Trophoblast cell (in vitro differentiated cells and primary cell): ENCODE measurements at regions not wholly inside any gene's neighbourhood (a gene's known extent, or its start where the extent isn't known, plus 50 kb on each side); places are given as distances from the start of the nearest gene placed in this dataset.

Experiments used
- DNase-seq, 2 donors: peaks; one replicate each; pipeline ENCODE4 v3.0.0-alpha.2; 2016
- H2AFZ ChIP-seq: 2 replicates; pipeline ENCODE4 v1.6.1; 2013; ENCODE audit warnings: low read length, moderate library complexity, mild to moderate bottlenecking; ENCODE audit not compliant: insufficient read depth, poor library complexity
- H2AK5ac ChIP-seq: 2 replicates; pipeline ENCODE4 v1.6.1; 2013; ENCODE audit warnings: mild to moderate bottlenecking, low read length
- H2BK120ac ChIP-seq: 2 replicates; pipeline ENCODE4 v1.6.1; 2013; ENCODE audit warnings: low read length, mild to moderate bottlenecking, moderate library complexity; ENCODE audit not compliant: insufficient read depth, poor library complexity
- H2BK12ac ChIP-seq: 2 replicates; pipeline ENCODE4 v1.6.1; 2013; ENCODE audit warnings: mild to moderate bottlenecking, low read length, moderate library complexity
- H2BK5ac ChIP-seq: 2 replicates; pipeline ENCODE4 v1.6.1; 2013; ENCODE audit warnings: low read length, low read depth, moderate library complexity, mild to moderate bottlenecking; ENCODE audit not compliant: poor library complexity
- H3K14ac ChIP-seq: 2 replicates; pipeline ENCODE4 v1.6.1; 2013; ENCODE audit warnings: mild to moderate bottlenecking, low read length
- H3K18ac ChIP-seq: 2 replicates; pipeline ENCODE4 v1.6.1; 2013; ENCODE audit warnings: mild to moderate bottlenecking, low read length
- H3K23ac ChIP-seq: 2 replicates; pipeline ENCODE4 v1.6.1; 2013; ENCODE audit warnings: low read length
- H3K27ac ChIP-seq: 2 replicates; pipeline ENCODE4 v1.5.1; 2013; ENCODE audit warnings: low read depth, mild to moderate bottlenecking, inconsistent platforms, low read length, moderate library complexity
- H3K27me3 ChIP-seq: 2 replicates; pipeline ENCODE4 v1.6.1; 2013; ENCODE audit warnings: inconsistent platforms, mild to moderate bottlenecking, low read length, moderate library complexity; ENCODE audit not compliant: insufficient read depth
- H3K36me3 ChIP-seq, 2 experiments: 1 replicate in 1 of 2; 2 replicates in 1 of 2; pipeline ENCODE4 v1.6.1; 2013; ENCODE audit warnings: low read length in 2 of 2, mild to moderate bottlenecking in 2 of 2, moderate library complexity in 1 of 2; ENCODE audit not compliant: insufficient read depth in 2 of 2, control insufficient read depth in 1 of 2
- H3K4ac ChIP-seq: 2 replicates; pipeline ENCODE4 v1.6.1; 2013; ENCODE audit warnings: low read depth, mild to moderate bottlenecking, low read length, moderate library complexity
- H3K4me1 ChIP-seq, 2 experiments: 1 replicate in 1 of 2; 2 replicates in 1 of 2; pipeline ENCODE4 v1.6.1; 2013; ENCODE audit warnings: low read length in 2 of 2, mild to moderate bottlenecking in 2 of 2, moderate library complexity in 1 of 2; ENCODE audit not compliant: insufficient read depth in 2 of 2, control insufficient read depth in 1 of 2
- H3K4me2 ChIP-seq: 2 replicates; pipeline ENCODE4 v1.6.1; 2013; ENCODE audit warnings: inconsistent platforms, mild to moderate bottlenecking, low read length, moderate library complexity
- H3K4me3 ChIP-seq: 2 replicates; pipeline ENCODE4 v1.5.1; 2013; ENCODE audit warnings: mild to moderate bottlenecking, low read depth, low read length, inconsistent platforms
- H3K79me1 ChIP-seq: one replicate; pipeline ENCODE4 v1.6.1; 2013; ENCODE audit warnings: low read length
- H3K79me2 ChIP-seq: 2 replicates; pipeline ENCODE4 v1.6.1; 2013; ENCODE audit warnings: low read length, mild to moderate bottlenecking; ENCODE audit not compliant: control insufficient read depth, insufficient read depth, poor library complexity
- H3K9ac ChIP-seq: 2 replicates; pipeline ENCODE4 v1.6.1; 2013; ENCODE audit warnings: mild to moderate bottlenecking, low read length
- H3K9me3 ChIP-seq: 2 replicates; pipeline ENCODE4 v1.6.1; 2013; ENCODE audit warnings: low read depth, mild to moderate bottlenecking, control low read depth, inconsistent platforms, low read length; ENCODE audit not compliant: insufficient read depth
- H4K12ac ChIP-seq: 2 replicates; pipeline ENCODE4 v1.6.1; 2013; ENCODE audit warnings: low read depth, mild to moderate bottlenecking, low read length, moderate library complexity
- H4K8ac ChIP-seq: 2 replicates; pipeline ENCODE4 v1.6.1; 2013; ENCODE audit warnings: low read depth, mild to moderate bottlenecking, low read length, moderate library complexity
- H4K91ac ChIP-seq: one replicate; pipeline ENCODE4 v1.6.1; 2013; ENCODE audit warnings: low read depth, mild to moderate bottlenecking, low read length, moderate library complexity
- WGBS: extraction: QIAGEN DNeasy Blood & Tissue Kit; methylation state at CpG from one replicate; pipeline ENCODE4 v1.1.7; 2013; ENCODE audit warnings: missing lambda C conversion rate; ENCODE audit not compliant: insufficient read length, insufficient coverage; ENCODE audit errors: extremely low coverage; 5-methylcytosine and 5-hydroxymethylcytosine counted together

GRCh38 chr7:109029866-109030265 is 460.2 kb downstream of the DNAJB9 start:
- Histone ChIP-seq H3K79me2 (no peaks in the 10 kb centered on the region), H4K91ac (no peak overlapping the region), H4K12ac (no peak overlapping the region), H3K4ac (no peak overlapping the region), H4K8ac (no peak overlapping the region), H3K9me3 (no peaks in the 10 kb centered on the region), H3K79me1 (no peaks in the 10 kb centered on the region), H3K4me1 (no peaks in the 10 kb centered on the region), H2BK120ac (no peak overlapping the region), H3K4me3 (no peak overlapping the region), H2AFZ (no peak overlapping the region), H3K4me2 (no peak overlapping the region), H3K14ac (no peak overlapping the region), H3K23ac (no peak overlapping the region), H3K27ac (no peak overlapping the region), H2AK5ac (no peak overlapping the region), H3K27me3 (no peaks in the 10 kb centered on the region), H3K18ac (no peak overlapping the region), H2BK12ac (no peak overlapping the region), H3K9ac (no peak overlapping the region), H2BK5ac (no peak overlapping the region), H3K36me3 (no peaks in the 10 kb centered on the region)
- no peak for DNase-seq
- no CpG with 5 or more reads among the region's 3 CpGs for WGBS

DNA sequence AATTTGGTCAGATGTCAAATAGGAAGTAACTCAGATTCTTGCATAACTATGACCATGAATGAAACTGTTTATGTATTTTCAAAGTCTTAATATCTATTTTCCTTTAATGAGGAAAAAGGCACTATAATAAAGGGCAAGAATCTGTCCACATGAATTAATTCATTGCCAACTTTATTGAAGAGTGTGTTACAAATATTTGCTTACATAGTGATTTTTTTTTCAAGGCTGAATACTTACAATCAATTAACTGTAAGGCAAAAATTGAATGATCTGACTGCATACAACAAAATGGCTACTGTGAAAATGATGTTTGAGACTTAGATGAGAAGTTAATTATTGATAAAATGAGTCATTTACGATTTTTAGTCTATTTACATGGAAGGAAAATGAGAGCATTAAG is 475.0 kb downstream of the DNAJB9 start:
- H2AK5ac ChIP-seq: no peak overlapping the region
- H2BK12ac ChIP-seq: no peak overlapping the region
- H3K79me2 ChIP-seq: no peaks in the 10 kb centered on the region
- no CpG with 5 or more reads among the region's 1 CpG for WGBS
- no peak overlapping the region for H4K8ac ChIP-seq
- H3K18ac ChIP-seq: no peak overlapping the region
- DNase-seq: no peak
- H4K91ac ChIP-seq: no peak overlapping the region
- H3K14ac ChIP-seq: no peak overlapping the region
- no peaks in the 10 kb centered on the region for H3K4me1 ChIP-seq
- no peak overlapping the region for H2AFZ ChIP-seq
- H3K9me3 ChIP-seq: no peaks in the 10 kb centered on the region
- no peak overlapping the region for H3K4me2 ChIP-seq
- no peak overlapping the region for H2BK5ac ChIP-seq
- H3K23ac ChIP-seq: no peak overlapping the region
- H3K36me3 ChIP-seq: no peaks in the 10 kb centered on the region
- no peak overlapping the region for H3K4me3 ChIP-seq
- no peak overlapping the region for H3K9ac ChIP-seq
- no peaks in the 10 kb centered on the region for H3K79me1 ChIP-seq
- H3K27me3 ChIP-seq: no peaks in the 10 kb centered on the region
- H3K27ac ChIP-seq: no peak overlapping the region
- no peak overlapping the region for H3K4ac ChIP-seq
- no peak overlapping the region for H4K12ac ChIP-seq
- H2BK120ac ChIP-seq: no peak overlapping the region

GRCh38 chr7:109049366-109049765 is 479.7 kb downstream of the DNAJB9 start:
- Histone ChIP-seq H3K4me1 (no peaks in the 10 kb centered on the region), H3K27ac (no peak overlapping the region), H3K4me2 (no peak overlapping the region), H3K4me3 (no peak overlapping the region), H3K27me3 (no peaks in the 10 kb centered on the region), H2BK12ac (no peak overlapping the region), H3K4ac (no peak overlapping the region), H2AFZ (no peak overlapping the region), H2BK120ac (no peak overlapping the region), H3K23ac (no peak overlapping the region), H2AK5ac (no peak overlapping the region), H3K79me1 (no peaks in the 10 kb centered on the region), H4K8ac (no peak overlapping the region), H3K14ac (no peak overlapping the region), H3K79me2 (no peaks in the 10 kb centered on the region), H4K91ac (no peak overlapping the region), H4K12ac (no peak overlapping the region), H3K9me3 (no peaks in the 10 kb centered on the region), H3K9ac (no peak overlapping the region), H3K18ac (no peak overlapping the region), H2BK5ac (no peak overlapping the region), H3K36me3 (no peaks in the 10 kb centered on the region)
- no CpG with 5 or more reads among the region's 2 CpGs for WGBS
- no peak for DNase-seq

- H3K27me3 ChIP-seq: no peaks in the 10 kb centered on the region
- no peak overlapping the region for H2BK5ac ChIP-seq
- no peak overlapping the region for H3K14ac ChIP-seq
- H2AK5ac ChIP-seq: no peak overlapping the region
- H2BK12ac ChIP-seq: no peak overlapping the region
- no peaks in the 10 kb centered on the region for H3K79me2 ChIP-seq
- WGBS: no CpG with 5 or more reads among the region's 1 CpG
- no peaks in the 10 kb centered on the region for H3K79me1 ChIP-seq
- H2AFZ ChIP-seq: no peak overlapping the region
- no peak overlapping the region for H4K91ac ChIP-seq
- H3K27ac ChIP-seq: no peak overlapping the region
- H3K4me1 ChIP-seq: no peaks in the 10 kb centered on the region
- H3K9ac ChIP-seq: no peak overlapping the region
- no peaks in the 10 kb centered on the region for H3K36me3 ChIP-seq
- H3K23ac ChIP-seq: no peak overlapping the region
- H3K18ac ChIP-seq: no peak overlapping the region
- no peak overlapping the region for H4K8ac ChIP-seq
- H3K4ac ChIP-seq: no peak overlapping the region
- H3K4me3 ChIP-seq: no peak overlapping the region
- no peak overlapping the region for H2BK120ac ChIP-seq
- H3K4me2 ChIP-seq: no peak overlapping the region
- no peaks in the 10 kb centered on the region for H3K9me3 ChIP-seq
- no peak overlapping the region for H4K12ac ChIP-seq
- no peak for DNase-seq
These were observed 489.4 kb downstream of the DNAJB9 start for GRCh38 chr7:109059089-109059488.
